GM23248 (cell line): ENCODE measurements at regions not wholly inside any gene's neighbourhood (a gene's known extent, or its start where the extent isn't known, plus 50 kb on each side); places are given as distances from the start of the nearest gene placed in this dataset.

ENCODE experiments used
- DNase-seq: peaks from one replicate; pipeline ENCODE4 v3.0.0-alpha.2; 2015
- H2AFZ ChIP-seq: fragments of 200-600 bp; sonication (generic); 2 replicates; pipeline ENCODE4 v1.6.1; 2016; ENCODE audit warnings: antibody characterized with exemption
- H3F3A ChIP-seq: fragments of 200-600 bp; sonication (generic); 2 replicates; pipeline ENCODE4 v1.6.1; 2016; ENCODE audit warnings: mild to moderate bottlenecking, antibody characterized with exemption, mixed run types; ENCODE audit not compliant: insufficient read depth
- H3K27ac ChIP-seq: fragments of 200-600 bp; sonication (generic); 2 replicates; pipeline ENCODE4 v1.5.1; 2016; ENCODE audit warnings: mild to moderate bottlenecking
- H3K27me3 ChIP-seq: fragments of 200-600 bp; sonication (generic); replicated peaks from 2 replicates; pipeline ENCODE4 v1.6.1; 2016; ENCODE audit warnings: mild to moderate bottlenecking; ENCODE audit not compliant: insufficient read depth
- H3K36me3 ChIP-seq: fragments of 200-600 bp; sonication (generic); 2 replicates; pipeline ENCODE4 v1.6.1; 2016; ENCODE audit warnings: low read depth, mild to moderate bottlenecking
- H3K4me1 ChIP-seq: fragments of 200-600 bp; sonication (generic); 2 replicates; pipeline ENCODE4 v1.6.1; 2016; ENCODE audit warnings: mild to moderate bottlenecking; ENCODE audit not compliant: insufficient read depth
- H3K4me2 ChIP-seq: fragments of 200-600 bp; sonication (generic); one replicate; pipeline ENCODE4 v1.6.1; 2016; ENCODE audit warnings: mild to moderate bottlenecking; ENCODE audit not compliant: unreplicated experiment
- H3K4me3 ChIP-seq: fragments of 200-600 bp; sonication (generic); 2 replicates; pipeline ENCODE4 v1.5.1; 2016; ENCODE audit warnings: mild to moderate bottlenecking
- H3K79me2 ChIP-seq: fragments of 200-600 bp; sonication (generic); 2 replicates; pipeline ENCODE4 v1.6.1; 2016; ENCODE audit warnings: mild to moderate bottlenecking; ENCODE audit not compliant: insufficient read depth
- H3K9ac ChIP-seq: fragments of 200-600 bp; sonication (generic); 2 replicates; pipeline ENCODE4 v1.6.1; 2016; ENCODE audit warnings: mild to moderate bottlenecking
- H3K9me2 ChIP-seq: fragments of 200-600 bp; sonication (generic); 2 replicates; pipeline ENCODE4 v1.6.1; 2016; ENCODE audit warnings: mixed run types, mild to moderate bottlenecking, moderate library complexity; ENCODE audit not compliant: insufficient read depth
- H3K9me3 ChIP-seq: fragments of 200-600 bp; sonication (generic); one replicate; pipeline ENCODE4 v1.6.1; 2017; ENCODE audit warnings: low read depth
- H4K20me1 ChIP-seq: fragments of 200-600 bp; sonication (generic); 2 replicates; pipeline ENCODE4 v1.6.0; 2016; ENCODE audit not compliant: insufficient read depth
- EZH2 ChIP-seq: fragments of 200-600 bp; sonication (generic); IDR thresholded peaks from 2 replicates; pipeline ENCODE4 v1.6.1; 2018; ENCODE audit warnings: antibody characterized with exemption, mild to moderate bottlenecking; ENCODE audit not compliant: insufficient read depth, poor library complexity, severe bottlenecking
- EZH2phosphoT487 ChIP-seq: fragments of 200-600 bp; sonication (generic); IDR thresholded peaks from 2 replicates; pipeline ENCODE4 v1.6.1; 2018; ENCODE audit warnings: antibody characterized with exemption, moderate library complexity, mild to moderate bottlenecking, low read depth; ENCODE audit not compliant: insufficient read depth
- WGBS, 2 experiments: methylation state at CpG; one replicate each; pipeline ENCODE4 v1.1.6; 2015 to 2017; ENCODE audit warnings: low lambda C conversion rate in 2 of 2, low coverage in 1 of 2; ENCODE audit errors: missing lambda C conversion rate in 2 of 2; 5-methylcytosine and 5-hydroxymethylcytosine counted together
- in situ Hi-C: fragments of 300-500 bp; cut with MboI; formaldehyde crosslinking; loops from 2 replicates; pipeline ENCODE4 v1.15.0; 2020

DNA sequence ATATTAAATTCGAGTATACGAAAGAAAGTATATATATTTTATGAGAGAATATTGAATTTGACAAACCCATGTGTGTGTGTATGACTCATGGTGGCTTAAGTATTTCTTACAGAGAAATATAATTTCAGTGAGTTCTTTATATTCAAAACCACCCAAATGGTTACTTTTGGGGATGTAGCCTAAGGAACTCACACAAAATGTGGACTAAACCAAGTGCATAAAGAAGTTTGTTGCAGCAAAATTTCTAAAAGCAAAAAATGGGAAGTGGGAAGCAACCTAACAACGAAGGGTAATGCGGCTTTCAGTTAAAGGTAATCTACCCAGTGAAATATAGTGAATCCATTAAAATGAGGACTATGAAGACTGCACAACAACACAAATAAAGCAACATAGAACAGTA is 277.1 kb downstream of the EDEM1 start:
- no peaks in the 10 kb centered on the region for H3K4me1 ChIP-seq
- no peaks in the 10 kb centered on the region for H3K9me2 ChIP-seq
- no peak overlapping the region for H3K4me3 ChIP-seq
- H3K9ac ChIP-seq = no peak overlapping the region
- no peaks in the 10 kb centered on the region for H3F3A ChIP-seq
- no peaks in the 10 kb centered on the region for H3K9me3 ChIP-seq
- 30 to 45% methylated on average over 4 of the region's 4 CpGs for WGBS, 2 experiments
- no peak overlapping the region for H3K27ac ChIP-seq
- no peak overlapping the region for H2AFZ ChIP-seq
- no peak overlapping the region for H3K4me2 ChIP-seq
- no peak for TF ChIP-seq EZH2
- no peak for TF ChIP-seq EZH2phosphoT487
- no peak for DNase-seq
- in situ Hi-C loops = no loop called here
- no peaks in the 10 kb centered on the region for H3K36me3 ChIP-seq
- no peaks in the 10 kb centered on the region for H3K27me3 ChIP-seq
- no peaks in the 10 kb centered on the region for H3K79me2 ChIP-seq
- H4K20me1 ChIP-seq = no peaks in the 10 kb centered on the region

GRCh38 chr3:5465183-5465582 is 277.7 kb downstream of the EDEM1 start:
- Histone ChIP-seq H3K9me2 (no peaks in the 10 kb centered on the region), H3K27me3 (no peaks in the 10 kb centered on the region), H4K20me1 (no peaks in the 10 kb centered on the region), H3K9ac (no peak overlapping the region), H3K36me3 (no peaks in the 10 kb centered on the region), H3K27ac (no peak overlapping the region), H3K79me2 (no peaks in the 10 kb centered on the region), H3K4me3 (no peak overlapping the region), H3K9me3 (no peaks in the 10 kb centered on the region), H3F3A (no peaks in the 10 kb centered on the region), H3K4me1 (no peaks in the 10 kb centered on the region), H2AFZ (no peak overlapping the region), H3K4me2 (no peak overlapping the region)
- DNase-seq = no peak
- 28 to 40% methylated on average over 3 of the region's 3 CpGs for WGBS, 2 experiments
- TF ChIP-seq EZH2 (no peak), EZH2phosphoT487 (no peak)
- in situ Hi-C loops = no loop called here

GRCh38 chr3:5466065-5466464 is 278.6 kb downstream of the EDEM1 start:
- no peaks in the 10 kb centered on the region for H3K79me2 ChIP-seq
- 22 to 31% methylated on average over 3 of the region's 3 CpGs for WGBS, 2 experiments

DNA sequence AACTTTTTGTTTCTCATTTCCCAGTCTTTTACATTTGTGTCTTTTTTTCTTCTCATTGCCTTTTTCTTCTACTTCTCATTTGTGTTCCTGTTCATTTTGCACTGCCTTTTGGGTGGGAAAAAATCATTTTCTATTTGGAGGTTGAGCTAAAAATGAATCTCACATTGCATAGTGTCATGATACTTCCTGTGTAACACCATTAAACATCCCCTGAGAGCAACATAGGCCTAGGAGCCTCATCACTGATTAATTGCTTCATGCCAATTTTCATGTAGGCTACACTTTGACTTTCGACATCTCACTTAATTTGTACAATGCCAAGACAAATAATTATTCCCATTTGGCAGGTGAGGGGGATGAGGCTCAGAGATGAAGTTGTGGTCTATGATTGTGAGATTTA is 279.2 kb downstream of the EDEM1 start:
- in situ Hi-C loops = no loop called here

More at GRCh38 chr3:5466065-5466464, 278.6 kb downstream of the EDEM1 start:
- TF ChIP-seq EZH2 (no peak), EZH2phosphoT487 (no peak)
- H3K9me3 ChIP-seq = no peaks in the 10 kb centered on the region
- H3K36me3 ChIP-seq = no peaks in the 10 kb centered on the region
- no peaks in the 10 kb centered on the region for H3K9me2 ChIP-seq
- H3K4me3 ChIP-seq = no peak overlapping the region
- no peak overlapping the region for H3K9ac ChIP-seq
- H3K4me1 ChIP-seq = no peaks in the 10 kb centered on the region
- H3F3A ChIP-seq = no peaks in the 10 kb centered on the region
- H3K4me2 ChIP-seq = no peak overlapping the region
- H2AFZ ChIP-seq = no peak overlapping the region
- H3K27ac ChIP-seq = no peak overlapping the region
- no peak for DNase-seq
- in situ Hi-C loops = no loop called here
- no peaks in the 10 kb centered on the region for H4K20me1 ChIP-seq
- no peaks in the 10 kb centered on the region for H3K27me3 ChIP-seq

DNA sequence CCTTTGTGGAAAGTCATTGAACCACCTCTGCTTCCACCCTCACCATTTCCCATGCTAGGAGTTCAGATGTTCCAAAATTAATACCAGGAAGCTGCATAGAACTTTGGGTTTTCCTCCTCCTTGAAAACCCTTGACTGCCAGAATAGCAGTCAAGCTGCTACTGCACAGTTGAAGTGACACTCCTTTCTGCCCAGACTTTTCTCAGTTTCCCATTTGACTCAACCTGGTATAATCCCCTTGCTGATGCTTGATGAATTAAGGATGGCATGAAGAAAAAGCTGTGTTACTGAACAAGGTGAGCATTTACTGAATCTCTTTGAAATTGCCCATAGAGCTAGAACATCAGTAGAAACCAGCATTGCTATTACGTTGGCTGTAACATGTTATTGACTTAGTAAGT is 286.0 kb downstream of the EDEM1 start:
- H3K9me2 ChIP-seq = no peaks in the 10 kb centered on the region
- TF ChIP-seq EZH2phosphoT487 (no peak), EZH2 (no peak)
- no peak for DNase-seq
- no peak overlapping the region for H3K27ac ChIP-seq
- H3K4me1 ChIP-seq = no peaks in the 10 kb centered on the region
- H3K9ac ChIP-seq = no peak overlapping the region
- no peaks in the 10 kb centered on the region for H3K79me2 ChIP-seq
- H3K36me3 ChIP-seq = no peaks in the 10 kb centered on the region
- 6 to 10% methylated on average over 1 of the region's 1 CpG for WGBS, 2 experiments
- H3F3A ChIP-seq = no peaks in the 10 kb centered on the region
- no peaks in the 10 kb centered on the region for H3K9me3 ChIP-seq
- no peak overlapping the region for H3K4me2 ChIP-seq
- in situ Hi-C loops = no loop called here
- no peak overlapping the region for H2AFZ ChIP-seq
- no peak overlapping the region for H3K4me3 ChIP-seq
- H4K20me1 ChIP-seq = no peaks in the 10 kb centered on the region
- no peaks in the 10 kb centered on the region for H3K27me3 ChIP-seq

More for the DNA sequence above, 279.2 kb downstream of the EDEM1 start:
- Histone ChIP-seq H4K20me1 (no peaks in the 10 kb centered on the region), H3K27ac (no peak overlapping the region), H3K4me1 (no peaks in the 10 kb centered on the region), H3K4me2 (no peak overlapping the region), H3K79me2 (no peaks in the 10 kb centered on the region), H3K9me3 (no peaks in the 10 kb centered on the region), H3K36me3 (no peaks in the 10 kb centered on the region), H3K9me2 (no peaks in the 10 kb centered on the region), H3K4me3 (no peak overlapping the region), H2AFZ (no peak overlapping the region), H3F3A (no peaks in the 10 kb centered on the region), H3K27me3 (no peaks in the 10 kb centered on the region), H3K9ac (no peak overlapping the region)
- TF ChIP-seq EZH2phosphoT487 (no peak), EZH2 (no peak)
- WGBS, 2 experiments = 12 to 23% methylated on average over 1 of the region's 1 CpG
- no peak for DNase-seq
